Adrenal gland (tissue), 9 donors: ENCODE measurements at regions not wholly inside any gene's neighbourhood (a gene's known extent, or its start where the extent isn't known, plus 50 kb on each side); places are given as distances from the start of the nearest gene placed in this dataset.
A peak's percentile ranks its signal among the peaks of the same experiment; 100 is the strongest.

ENCODE experiments used
- DNase-seq, 7 donors: peaks; one replicate each; pipeline ENCODE4 v3.0.0-alpha.2; 2019 to 2020
- H3K27ac ChIP-seq, 5 donors: fragments of 200-600 bp; sonication (generic) in 4 of 5; 1 replicate in 3 of 5; 2 replicates in 2 of 5; pipeline versions ENCODE4 v1.5.1 to v1.8.0; 2016 to 2020; ENCODE audit warnings: mild to moderate bottlenecking in 1 of 5
- H3K27me3 ChIP-seq: fragments of 200-600 bp; 2 replicates; pipeline ENCODE4 v1.8.0; 2021
- H3K36me3 ChIP-seq, 2 donors: fragments of 200-600 bp; replicated peaks in 1 of 2; 1 replicate in 1 of 2; 2 replicates in 1 of 2; pipeline versions ENCODE4 v1.5.1 to v1.8.0; 2018 to 2022
- H3K4me1 ChIP-seq, 2 donors: fragments of 200-600 bp; replicated peaks in 1 of 2; 1 replicate in 1 of 2; 2 replicates in 1 of 2; pipeline versions ENCODE4 v1.5.1 to v1.8.0; 2018 to 2021
- H3K4me3 ChIP-seq, 4 donors: fragments of 200-600 bp; sonication (generic) in 3 of 4; one replicate each; pipeline ENCODE4 v1.5.1; 2016 to 2018
- H3K9me3 ChIP-seq, 3 donors: fragments of 200-600 bp; sonication (generic) in 1 of 3; replicated peaks in 1 of 3; 1 replicate in 2 of 3; 2 replicates in 1 of 3; pipeline versions ENCODE4 v1.5.1 to v1.8.0; 2016 to 2021
- POLR2A ChIP-seq, 2 donors: fragments of 450-650 bp; IDR thresholded peaks; one replicate each; pipeline ENCODE4 v1.6.1; 2017; ENCODE audit warnings: antibody characterized with exemption in 2 of 2, mild to moderate bottlenecking in 2 of 2, moderate library complexity in 1 of 2
- WGBS, 4 donors: extraction: QIAGEN DNeasy Blood & Tissue Kit in 2 of 4; methylation state at CpG; one replicate each; pipeline versions ENCODE4 v1.1.5 to v1.1.7; 2013 to 2017; 5-methylcytosine and 5-hydroxymethylcytosine counted together
- intact Hi-C, 2 donors: fragments of 100-400 bp; cut with DNase I; formaldehyde crosslinking; loops; one replicate each; pipeline versions ENCODE4 v1.14.1 to v1.15.0; 2022 to 2023
- TF ChIP-seq, protein P1 (sequence below), 6 experiments: fragments of 450-650 bp in 4 of 6; fragments of 200-600 bp in 2 of 6; sonication (generic) in 1 of 6; IDR thresholded peaks; 1 replicate in 5 of 6; 2 replicates in 1 of 6; pipeline versions ENCODE4 v1.5.1 to v1.8.0; 2016 to 2021; ENCODE audit warnings: antibody characterized with exemption in 6 of 6, mild to moderate bottlenecking in 2 of 6, moderate library complexity in 1 of 6
- donor health status: healthy with polysubstance abuse.
- donor health status: Bipolar disorder and iron deficiency.
- donor health status: DM: yes; HTN: yes; CAD: no.
- donor health status: DM: no; HTN: no; CAD: no.
- donor health status: DM: no; HTN: no; CAD: no.

DNA sequence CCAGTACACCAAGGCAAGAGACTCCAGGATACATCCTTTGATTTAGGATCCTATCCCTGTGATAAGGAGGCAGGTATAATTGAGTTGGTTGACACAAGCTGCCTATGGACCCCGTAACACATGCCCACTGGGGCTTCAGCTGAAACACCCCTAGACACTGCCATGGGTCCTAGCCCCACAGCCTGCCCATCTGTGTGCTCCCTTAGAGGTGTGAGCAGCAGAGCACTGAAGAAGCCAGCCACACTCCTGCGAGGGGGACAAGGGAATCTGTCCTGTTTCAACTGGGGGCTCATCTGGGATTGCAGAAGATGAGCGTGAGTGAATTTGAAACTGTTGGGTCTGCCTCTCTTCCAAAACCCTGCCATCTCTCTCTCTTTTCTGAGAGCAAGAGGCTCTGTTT is 385.9 kb upstream of the SLITRK6 start:
- no peaks in the 10 kb centered on the region for H3K36me3 ChIP-seq
- no peak for DNase-seq
- no peaks in the 10 kb centered on the region for H3K4me1 ChIP-seq
- H3K4me3 ChIP-seq: no peak overlapping the region
- intact Hi-C loops: no loop called here
- H3K27ac ChIP-seq: no peak overlapping the region
- 85 to 100% (median 91%) methylated on average over 1 to 3 of the region's 3 CpGs for WGBS, 4 donors
- H3K9me3 ChIP-seq: no peaks in the 10 kb centered on the region
- no peaks in the 10 kb centered on the region for H3K27me3 ChIP-seq
- TF ChIP-seq, protein P1, sequence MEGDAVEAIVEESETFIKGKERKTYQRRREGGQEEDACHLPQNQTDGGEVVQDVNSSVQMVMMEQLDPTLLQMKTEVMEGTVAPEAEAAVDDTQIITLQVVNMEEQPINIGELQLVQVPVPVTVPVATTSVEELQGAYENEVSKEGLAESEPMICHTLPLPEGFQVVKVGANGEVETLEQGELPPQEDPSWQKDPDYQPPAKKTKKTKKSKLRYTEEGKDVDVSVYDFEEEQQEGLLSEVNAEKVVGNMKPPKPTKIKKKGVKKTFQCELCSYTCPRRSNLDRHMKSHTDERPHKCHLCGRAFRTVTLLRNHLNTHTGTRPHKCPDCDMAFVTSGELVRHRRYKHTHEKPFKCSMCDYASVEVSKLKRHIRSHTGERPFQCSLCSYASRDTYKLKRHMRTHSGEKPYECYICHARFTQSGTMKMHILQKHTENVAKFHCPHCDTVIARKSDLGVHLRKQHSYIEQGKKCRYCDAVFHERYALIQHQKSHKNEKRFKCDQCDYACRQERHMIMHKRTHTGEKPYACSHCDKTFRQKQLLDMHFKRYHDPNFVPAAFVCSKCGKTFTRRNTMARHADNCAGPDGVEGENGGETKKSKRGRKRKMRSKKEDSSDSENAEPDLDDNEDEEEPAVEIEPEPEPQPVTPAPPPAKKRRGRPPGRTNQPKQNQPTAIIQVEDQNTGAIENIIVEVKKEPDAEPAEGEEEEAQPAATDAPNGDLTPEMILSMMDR (IDR thresholded peaks at IDR 0.05): no peak
- TF ChIP-seq POLR2A (IDR thresholded peaks at IDR 0.05): no peak

DNA sequence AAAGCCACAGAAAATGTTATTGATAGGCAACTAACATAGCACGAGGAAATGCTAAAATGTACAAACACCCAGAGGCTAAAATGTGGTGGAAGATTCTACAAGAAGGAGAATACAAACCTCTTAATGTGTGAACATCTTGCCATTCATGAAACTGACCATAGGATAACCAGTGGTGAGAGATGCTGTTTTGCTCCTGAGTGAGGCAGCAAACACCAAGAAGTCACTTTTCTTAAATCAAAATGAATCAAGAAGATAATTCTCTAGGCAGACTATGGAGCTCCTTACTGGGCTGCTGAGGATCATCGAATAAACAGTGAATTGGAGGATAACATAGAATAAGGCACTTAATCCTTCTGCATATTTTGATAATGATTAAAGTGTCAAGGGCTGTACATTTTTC is 375.4 kb upstream of the SLITRK6 start:
- no peaks in the 10 kb centered on the region for H3K9me3 ChIP-seq
- H3K27me3 ChIP-seq: no peaks in the 10 kb centered on the region
- H3K27ac ChIP-seq: no peak overlapping the region
- intact Hi-C loops: no loop called here
- TF ChIP-seq, protein P1 (IDR thresholded peaks at IDR 0.05): peak in 1 of 6 experiments; percentile 7
- no peak for TF ChIP-seq POLR2A (IDR thresholded peaks at IDR 0.05)
- H3K4me1 ChIP-seq: no peaks in the 10 kb centered on the region
- peaks cover 0 to 3% of the 10 kb centered on the region in 2 donors for H3K36me3 ChIP-seq
- WGBS, 4 donors: 62 to 75% (median 65%) methylated on average over 2 of the region's 2 CpGs
- H3K4me3 ChIP-seq: no peak overlapping the region
- DNase-seq: no peak

DNA sequence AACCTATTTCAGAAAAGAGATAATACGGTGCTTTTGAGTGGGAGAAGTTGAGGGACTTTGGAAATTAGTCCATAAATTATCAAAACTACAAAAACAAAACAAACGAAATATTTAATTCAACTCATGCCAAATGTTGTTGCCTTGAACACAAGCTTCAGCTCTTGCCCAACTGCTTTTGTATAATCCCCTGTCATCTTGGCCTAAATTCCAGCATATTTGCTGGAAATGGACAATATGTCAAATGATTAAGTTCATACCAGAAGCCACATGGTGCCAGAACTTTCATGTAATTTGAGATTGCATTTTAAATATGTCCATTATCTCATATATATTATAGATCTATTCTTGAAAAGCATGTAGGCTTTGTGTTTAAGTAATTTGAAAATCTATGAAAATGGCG is 373.7 kb upstream of the SLITRK6 start:
- intact Hi-C loops: no loop called here
- TF ChIP-seq, protein P1 (IDR thresholded peaks at IDR 0.05): no peak
- no peak for TF ChIP-seq POLR2A (IDR thresholded peaks at IDR 0.05)
- WGBS, 4 donors: 41 to 51% (median 48%) methylated on average over 3 of the region's 3 CpGs

DNA sequence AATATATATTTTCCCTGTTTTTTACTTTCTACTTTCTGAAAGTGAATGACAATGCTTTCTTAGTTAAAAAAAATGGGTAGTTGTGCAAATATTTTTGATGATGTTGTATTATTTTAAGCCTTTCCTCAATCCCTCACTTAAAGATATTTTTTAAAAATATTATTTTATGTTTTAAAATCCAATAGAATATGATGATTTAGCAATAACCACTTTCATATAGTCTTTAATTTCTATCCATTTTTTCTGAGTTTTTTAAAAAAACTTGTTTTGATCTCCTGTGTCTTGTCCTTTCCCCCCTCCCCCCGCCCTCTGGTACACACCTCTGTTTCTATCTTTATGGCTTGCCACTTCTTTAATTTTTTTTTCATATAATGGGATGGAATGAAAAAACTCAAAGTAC is 362.0 kb upstream of the SLITRK6 start:
- TF ChIP-seq, protein P1 (IDR thresholded peaks at IDR 0.05): no peak
- no peak for TF ChIP-seq POLR2A (IDR thresholded peaks at IDR 0.05)
- Histone ChIP-seq H3K4me3 (no peak overlapping the region), H3K27me3 (no peaks in the 10 kb centered on the region), H3K4me1 (no peaks in the 10 kb centered on the region), H3K9me3 (no peaks in the 10 kb centered on the region), H3K27ac (no peak overlapping the region), H3K36me3 (no peaks in the 10 kb centered on the region)
- no peak for DNase-seq
- 68 to 81% (median 78%) methylated on average over 1 of the region's 1 CpG for WGBS, 4 donors
- intact Hi-C loops: no loop called here

More for the DNA sequence above, 373.7 kb upstream of the SLITRK6 start:
- Histone ChIP-seq H3K4me3 (no peak overlapping the region), H3K27me3 (no peaks in the 10 kb centered on the region), H3K9me3 (no peaks in the 10 kb centered on the region), H3K36me3 (peaks cover 0 to 3% of the 10 kb centered on the region in 2 donors), H3K27ac (no peak overlapping the region), H3K4me1 (no peaks in the 10 kb centered on the region)
- DNase-seq: peak in 2 of 7 donors; percentile 26 to 53
